Astrocyte (in vitro differentiated cells and primary cell): ENCODE measurements at regions not wholly inside any gene's neighbourhood (a gene's known extent, or its start where the extent isn't known, plus 50 kb on each side); places are given as distances from the start of the nearest gene placed in this dataset.

Experiments
- CTCF ChIP-seq: IDR thresholded peaks from 2 replicates; pipeline ENCODE4 v1.5.1; 2011; ENCODE audit warnings: low read depth, mild to moderate bottlenecking, inconsistent platforms, low read length, moderate library complexity; ENCODE audit not compliant: insufficient read depth
- EZH2 ChIP-seq: IDR thresholded peaks from 2 replicates; pipeline ENCODE4 v1.6.1; 2012; ENCODE audit warnings: mild to moderate bottlenecking, low read length, inconsistent platforms; ENCODE audit not compliant: insufficient read depth

DNA sequence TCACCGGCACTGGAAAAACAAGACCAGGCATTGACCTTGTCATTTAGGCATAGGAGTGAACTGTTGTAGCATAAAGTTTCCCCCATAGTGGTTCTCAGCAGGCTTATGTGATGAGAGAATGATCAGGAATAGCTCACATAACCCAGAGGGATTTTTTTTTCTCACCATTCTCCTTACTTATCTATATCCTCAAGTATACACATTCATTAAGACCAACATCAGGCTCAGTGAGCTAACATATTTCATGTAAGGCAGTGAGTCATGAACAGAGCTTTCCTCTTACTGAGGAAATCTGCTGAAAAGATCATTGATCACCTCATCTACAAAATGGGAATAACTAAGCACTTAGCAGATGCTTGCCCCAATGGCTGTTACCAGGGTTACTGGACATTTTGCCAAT is 396.6 kb upstream of the TMCO5A start:
- TF ChIP-seq EZH2 (no peak), CTCF (no peak)
